GM12878 (cell line): ENCODE measurements at regions not wholly inside any gene's neighbourhood (a gene's known extent, or its start where the extent isn't known, plus 50 kb on each side); places are given as distances from the start of the nearest gene placed in this dataset.

Experiments
- ATAC-seq: fragments of 200-7000 bp; cut with Tn5 transposase; 3 replicates; pipeline ENCODE4 v1.9.1; 2020; ENCODE audit warnings: mild to moderate bottlenecking, moderate library complexity
- BruUV-seq: library from RNA; stranded (reverse); fragments of 400-500 nt; replicated peaks from 2 replicates; lab custom pipeline; 2021; lab: Mats Ljungman, UMichigan
- CTCF ChIA-PET: fragments of 300-600 bp; sonication (Branson Sonifier 250); formaldehyde crosslinking; extraction: SDS; loops from one replicate; lab custom pipeline; 2021; ENCODE audit warnings: inconsistent platforms; lab: Yijun Ruan, JAX
- POLR2A ChIA-PET: fragments of 350-600 bp; formaldehyde crosslinking; extraction: SDS; loops from one replicate; lab custom pipeline; 2021; ENCODE audit warnings: inconsistent platforms; lab: Charles Lee
- RAD21 ChIA-PET: fragments of 300-600 bp; sonication (Branson Sonifier 250); formaldehyde crosslinking; loops from one replicate; lab custom pipeline; 2023; ENCODE audit warnings: antibody characterized with exemption; ENCODE audit not compliant: unreplicated experiment; lab: Charles Lee
- SMC1A ChIA-PET: fragments of 300-600 bp; sonication (Branson Sonifier 250); formaldehyde crosslinking; loops from one replicate; lab custom pipeline; 2023; ENCODE audit not compliant: unreplicated experiment, uncharacterized antibody; lab: Charles Lee
- DNase-seq: peaks from one replicate; pipeline ENCODE4 v3.0.0-alpha.2; 2011; ENCODE audit warnings: low read depth, low spot score
- FAIRE-seq: peaks from 3 replicates; lab custom pipeline; 2011; peaks lifted over from hg19 to GRCh38; lab: Jason Lieb, UNC
- H2AFZ ChIP-seq: 2 replicates; pipeline ENCODE4 v1.6.0; 2011; ENCODE audit warnings: low read depth, low read length, control low read depth; ENCODE audit not compliant: control insufficient read depth
- H3K27ac ChIP-seq: 2 replicates; pipeline ENCODE4 v1.5.1; 2011; ENCODE audit warnings: control low read depth; ENCODE audit not compliant: control insufficient read depth, insufficient read depth
- H3K27me3 ChIP-seq, 2 experiments: replicated peaks in 1 of 2; 2 replicates each; pipeline versions ENCODE4 v1.6.0 to v1.6.1; 2011; ENCODE audit warnings: low read length in 1 of 2; ENCODE audit not compliant: control insufficient read depth in 2 of 2, insufficient read depth in 2 of 2
- H3K36me3 ChIP-seq, 2 experiments: 2 replicates each; pipeline ENCODE4 v1.5.1; 2011; ENCODE audit warnings: low read length in 1 of 2; ENCODE audit not compliant: control insufficient read depth in 2 of 2, insufficient read depth in 2 of 2
- H3K4me1 ChIP-seq: 2 replicates; pipeline ENCODE4 v1.6.1; 2011; ENCODE audit warnings: mild to moderate bottlenecking, low read length, moderate library complexity, mixed read lengths; ENCODE audit not compliant: control insufficient read depth, insufficient read depth
- H3K4me2 ChIP-seq: 2 replicates; pipeline ENCODE4 v1.6.0; 2011; ENCODE audit warnings: control low read depth; ENCODE audit not compliant: control insufficient read depth, insufficient read depth
- H3K4me3 ChIP-seq: fragments of 200-600 bp; sonication (generic); 2 replicates; pipeline ENCODE4 v1.5.1; 2016
- H3K79me2 ChIP-seq: 2 replicates; pipeline ENCODE4 v1.6.0; 2011; ENCODE audit warnings: low read length; ENCODE audit not compliant: control insufficient read depth, insufficient read depth
- H3K9ac ChIP-seq: 2 replicates; pipeline ENCODE4 v1.8.0; 2011; ENCODE audit warnings: low read length, control low read depth, mixed read lengths; ENCODE audit not compliant: control insufficient read depth, insufficient read depth
- H3K9me3 ChIP-seq: replicated peaks from 3 replicates; pipeline ENCODE4 v1.5.1; 2011; ENCODE audit warnings: mild to moderate bottlenecking, low read length; ENCODE audit not compliant: control insufficient read depth, insufficient read depth
- H4K20me1 ChIP-seq: 2 replicates; pipeline ENCODE4 v1.6.0; 2011; ENCODE audit not compliant: control insufficient read depth, insufficient read depth
- ASH2L ChIP-seq: fragments of 300-600, 200-600 bp; sonication (generic); IDR thresholded peaks from 2 replicates; pipeline ENCODE4 v1.6.1; 2017; ENCODE audit warnings: low read depth, mild to moderate bottlenecking, borderline replicate concordance
- DPF2 ChIP-seq: fragments of 450-650 bp; IDR thresholded peaks from 2 replicates; pipeline ENCODE4 v1.6.1; 2017; ENCODE audit warnings: mild to moderate bottlenecking
- FOXK2 ChIP-seq: fragments of 450-650 bp; IDR thresholded peaks from 2 replicates; pipeline ENCODE4 v1.6.1; 2017; ENCODE audit warnings: mild to moderate bottlenecking, moderate library complexity
- FOXM1 ChIP-seq: IDR thresholded peaks from 2 replicates; pipeline ENCODE4 v1.6.1; 2012; ENCODE audit warnings: low read depth, mild to moderate bottlenecking, inconsistent platforms, low read length, moderate library complexity
- HCFC1 ChIP-seq: fragments of 150-350 bp; IDR thresholded peaks from 2 replicates; pipeline ENCODE4 v1.6.1; 2014; ENCODE audit warnings: low read length
- MYC ChIP-seq: IDR thresholded peaks from 2 replicates; pipeline ENCODE4 v1.6.1; 2011; ENCODE audit warnings: mild to moderate bottlenecking, low read length, moderate library complexity, inconsistent platforms; ENCODE audit not compliant: insufficient read depth, insufficient replicate concordance, insufficient read length, severe bottlenecking
- RCOR1 ChIP-seq: conservative IDR thresholded peaks from 2 replicates; pipeline ENCODE4 v1.6.1; 2012; ENCODE audit warnings: low read depth, low read length, improper control_type of control experiment
- RFX5 ChIP-seq: IDR thresholded peaks from 2 replicates; pipeline ENCODE4 v1.6.1; 2011; ENCODE audit warnings: low read depth, low read length, improper control_type of control experiment
- SREBF1 ChIP-seq: IDR thresholded peaks from 2 replicates; pipeline ENCODE4 v1.6.1; 2012; ENCODE audit warnings: mild to moderate bottlenecking, low read length
- TBL1XR1 ChIP-seq: IDR thresholded peaks from 2 replicates; pipeline ENCODE4 v1.6.1; 2012; ENCODE audit warnings: low read depth, low read length, improper control_type of control experiment
- TCF3 ChIP-seq: IDR thresholded peaks from 2 replicates; pipeline ENCODE4 v1.6.1; 2012; ENCODE audit warnings: low read depth, mild to moderate bottlenecking, low read length, borderline replicate concordance; ENCODE audit not compliant: insufficient read depth
- WGBS: methylation state at CpG from one replicate; pipeline ENCODE4 v1.1.6; 2016; ENCODE audit warnings: low lambda C conversion rate; ENCODE audit not compliant: insufficient replicate concordance, insufficient coverage; ENCODE audit errors: missing lambda C conversion rate; 5-methylcytosine and 5-hydroxymethylcytosine counted together
- in situ Hi-C: fragments of 300-500 bp; cut with MboI; formaldehyde crosslinking; loops from 9 replicates; pipeline ENCODE4 v1.14.3; 2018; ENCODE audit warnings: mixed read lengths
- intact Hi-C: fragments of 100-400 bp; cut with micrococcal nuclease; formaldehyde crosslinking; loops from one replicate; pipeline ENCODE4 v1.14.2; 2022; ENCODE audit not compliant: unreplicated experiment
- TF ChIP-seq, protein P1 (sequence below): fragments of 450-650 bp; IDR thresholded peaks from 2 replicates; pipeline ENCODE4 v1.6.1; 2017; ENCODE audit warnings: mild to moderate bottlenecking, low read depth, inconsistent platforms; ENCODE audit not compliant: poor library complexity, severe bottlenecking

DNA sequence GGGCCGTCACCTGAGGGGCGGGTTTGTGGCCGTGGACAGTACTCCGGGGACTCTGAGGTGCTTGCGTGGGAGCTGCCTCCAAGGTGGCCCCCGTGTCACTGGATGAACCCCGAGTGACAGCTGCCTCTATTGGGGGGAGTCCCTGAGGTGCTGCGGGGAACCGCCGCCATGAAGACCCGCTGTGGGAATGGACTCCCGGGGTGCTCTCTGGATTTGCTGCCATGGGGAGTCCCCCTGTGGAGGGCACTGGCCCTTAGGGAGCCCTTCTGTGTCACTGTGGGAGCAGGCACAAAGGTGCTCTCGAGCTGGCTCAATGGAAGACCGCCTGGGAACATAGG lies 100.2 kb upstream of the CCL21 start (continued):
- TF ChIP-seq, protein P1, sequence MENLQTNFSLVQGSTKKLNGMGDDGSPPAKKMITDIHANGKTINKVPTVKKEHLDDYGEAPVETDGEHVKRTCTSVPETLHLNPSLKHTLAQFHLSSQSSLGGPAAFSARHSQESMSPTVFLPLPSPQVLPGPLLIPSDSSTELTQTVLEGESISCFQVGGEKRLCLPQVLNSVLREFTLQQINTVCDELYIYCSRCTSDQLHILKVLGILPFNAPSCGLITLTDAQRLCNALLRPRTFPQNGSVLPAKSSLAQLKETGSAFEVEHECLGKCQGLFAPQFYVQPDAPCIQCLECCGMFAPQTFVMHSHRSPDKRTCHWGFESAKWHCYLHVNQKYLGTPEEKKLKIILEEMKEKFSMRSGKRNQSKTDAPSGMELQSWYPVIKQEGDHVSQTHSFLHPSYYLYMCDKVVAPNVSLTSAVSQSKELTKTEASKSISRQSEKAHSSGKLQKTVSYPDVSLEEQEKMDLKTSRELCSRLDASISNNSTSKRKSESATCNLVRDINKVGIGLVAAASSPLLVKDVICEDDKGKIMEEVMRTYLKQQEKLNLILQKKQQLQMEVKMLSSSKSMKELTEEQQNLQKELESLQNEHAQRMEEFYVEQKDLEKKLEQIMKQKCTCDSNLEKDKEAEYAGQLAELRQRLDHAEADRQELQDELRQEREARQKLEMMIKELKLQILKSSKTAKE = no peak
- TF ChIP-seq MYC = no peak
- no peak for TF ChIP-seq DPF2
- no peak for TF ChIP-seq FOXM1
- no peak for TF ChIP-seq RFX5
- TF ChIP-seq TBL1XR1 = no peak
- TF ChIP-seq HCFC1 = no peak
- no peak for TF ChIP-seq RCOR1

DNA sequence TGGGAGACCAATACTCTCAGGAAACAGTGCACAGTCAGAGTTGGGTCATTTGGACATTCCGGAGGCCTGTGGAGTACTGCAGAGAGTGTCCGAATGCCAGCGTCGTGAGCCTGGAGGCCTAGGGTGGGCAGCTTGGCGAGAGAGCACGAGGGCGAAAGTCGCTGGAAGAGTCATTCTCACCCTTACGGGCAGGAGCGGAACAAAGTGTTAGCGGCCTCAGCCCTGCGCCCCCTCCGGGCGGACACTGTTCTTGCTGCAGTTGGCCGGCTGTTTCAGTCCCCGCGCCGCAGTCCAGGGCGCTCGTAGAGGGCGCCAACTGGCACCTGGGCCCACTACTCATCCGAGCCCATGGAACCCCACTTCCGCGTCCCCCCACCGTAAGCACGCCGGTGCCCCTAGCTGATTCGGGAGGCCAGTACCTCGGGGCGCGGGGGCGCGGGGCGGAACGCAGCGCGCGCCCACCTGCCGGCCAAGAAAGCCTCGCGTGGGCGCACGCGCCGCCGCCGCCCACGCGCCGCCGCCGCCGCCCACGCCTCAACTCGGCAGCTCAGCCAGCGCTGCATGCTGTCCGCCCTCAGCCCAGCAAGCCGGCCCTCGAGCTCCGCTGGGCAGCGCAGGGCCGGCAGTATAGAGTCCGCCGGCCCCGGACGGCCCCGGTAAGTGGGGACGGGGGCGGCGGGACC lies 99.7 kb upstream of the CCL21 start:
- ChIA-PET SMC1A (no interaction called here), RAD21 (no interaction called here), POLR2A (no interaction called here), CTCF (no interaction called here)
- Histone ChIP-seq H3K27me3 (no peaks in the 10 kb centered on the region; a peak in 2 of 4 replicates), H3K9me3 (peaks cover 2% of the 10 kb centered on the region; the same call in 1 of the 3 replicates), H4K20me1 (no peaks in the 10 kb centered on the region), H3K4me1 (no peaks in the 10 kb centered on the region), H2AFZ (no peak overlapping the region), H3K27ac (no peak overlapping the region), H3K4me3 (no peak overlapping the region), H3K79me2 (no peaks in the 10 kb centered on the region), H3K4me2 (no peak overlapping the region), H3K9ac (no peak overlapping the region), H3K36me3 (no peaks in the 10 kb centered on the region)
- no peak for TF ChIP-seq FOXK2
- TF ChIP-seq SREBF1 = no peak
- no peak for TF ChIP-seq ASH2L
- no peak for TF ChIP-seq TCF3
- intact Hi-C loops (loop anchor here (10.0 kb wide), 1 partner anchor 55 kb away; no protein-coding TSS in a partner anchor), in situ Hi-C loops (no loop called here)
- FAIRE-seq = no peak
- no TSS peak for BruUV-seq
- no peak for ATAC-seq
- 49% methylated on average over 53 of the region's 70 CpGs for WGBS
- no peak for DNase-seq
